CD4-positive, alpha-beta T cell (primary cell): ENCODE measurements at regions not wholly inside any gene's neighbourhood (a gene's known extent, or its start where the extent isn't known, plus 50 kb on each side); places are given as distances from the start of the nearest gene placed in this dataset.

Experiments
- ATAC-seq: fragments of 200-7000 bp; cut with Tn5 transposase; one replicate; pipeline ENCODE4 v1.10.0; 2022; ENCODE audit warnings: mild to moderate bottlenecking; ENCODE audit not compliant: poor library complexity
- CTCF ChIA-PET: fragments of 350-600 bp; sonication (Branson Sonifier 250); formaldehyde crosslinking; loops from one replicate; lab custom pipeline; 2021; ENCODE audit warnings: antibody characterized with exemption, inconsistent platforms; lab: Charles Lee
- POLR2A ChIA-PET: fragments of 350-600 bp; sonication (Branson Sonifier 250); formaldehyde crosslinking; loops from one replicate; lab custom pipeline; 2021; ENCODE audit warnings: antibody characterized with exemption, inconsistent platforms; lab: Charles Lee
- DNase-seq, 14 experiments: peaks; one replicate each; pipeline ENCODE4 v3.0.0-alpha.2; 2013 to 2020; ENCODE audit warnings: mixed read lengths in 2 of 14
- H3K27ac ChIP-seq, 2 donors: one replicate each; pipeline versions ENCODE4 v1.5.1 to v1.7.0; 2013; ENCODE audit warnings: low read length in 2 of 2, low read depth in 1 of 2, mild to moderate bottlenecking in 1 of 2
- H3K27me3 ChIP-seq, 2 experiments: 1 replicate in 1 of 2; 2 replicates in 1 of 2; pipeline versions ENCODE4 v1.6.1 to v1.7.0; 2013; ENCODE audit warnings: low read length in 2 of 2, control low read depth in 1 of 2, mild to moderate bottlenecking in 1 of 2, moderate library complexity in 1 of 2; ENCODE audit not compliant: insufficient read depth in 2 of 2, control insufficient read depth in 1 of 2
- H3K36me3 ChIP-seq: one replicate; pipeline ENCODE4 v1.6.1; 2013; ENCODE audit warnings: low read length, control low read depth; ENCODE audit not compliant: insufficient read depth
- H3K4me1 ChIP-seq: one replicate; pipeline ENCODE4 v1.6.1; 2013; ENCODE audit warnings: low read length, control low read depth; ENCODE audit not compliant: insufficient read depth
- H3K4me3 ChIP-seq: one replicate; pipeline ENCODE4 v1.5.1; 2013; ENCODE audit warnings: mild to moderate bottlenecking, low read length, moderate library complexity
- H3K9me3 ChIP-seq, 2 experiments: 1 replicate in 1 of 2; 2 replicates in 1 of 2; pipeline versions ENCODE4 v1.6.1 to v1.7.0; 2013; ENCODE audit warnings: low read length in 2 of 2, mild to moderate bottlenecking in 2 of 2, control low read depth in 1 of 2, moderate library complexity in 1 of 2; ENCODE audit not compliant: control insufficient read depth in 1 of 2, insufficient read depth in 1 of 2
- H3K27ac Mint-ChIP-seq: one replicate; pipeline ENCODE4 v1.8.0; 2020; ENCODE audit warnings: mixed read lengths
- H3K27me3 Mint-ChIP-seq: one replicate; pipeline ENCODE4 v1.8.0; 2021; ENCODE audit warnings: mixed read lengths
- H3K36me3 Mint-ChIP-seq: one replicate; pipeline ENCODE4 v1.8.0; 2021; ENCODE audit warnings: low read depth, mixed read lengths
- H3K4me1 Mint-ChIP-seq: one replicate; pipeline ENCODE4 v1.8.0; 2021; ENCODE audit warnings: low read depth, mixed read lengths
- H3K4me3 Mint-ChIP-seq: one replicate; pipeline ENCODE4 v1.8.0; 2020; ENCODE audit warnings: mild to moderate bottlenecking, mixed read lengths
- H3K9me3 Mint-ChIP-seq: one replicate; pipeline ENCODE4 v1.8.0; 2020; ENCODE audit warnings: mixed read lengths
- intact Hi-C, 2 experiments: fragments of 100-400 bp; cut with DNase I in 1 of 2; cut with micrococcal nuclease in 1 of 2; formaldehyde crosslinking; loops; one replicate each; pipeline versions ENCODE4 v1.15.1 to v1.9.0; 2023 to 2025; cut with DNase I, micrococcal nuclease
- TF ChIP-seq, protein P1 (sequence below): fragments of 200-600 bp; IDR thresholded peaks from one replicate; pipeline ENCODE4 v1.8.0; 2022; ENCODE audit warnings: antibody characterized with exemption, mild to moderate bottlenecking

DNA sequence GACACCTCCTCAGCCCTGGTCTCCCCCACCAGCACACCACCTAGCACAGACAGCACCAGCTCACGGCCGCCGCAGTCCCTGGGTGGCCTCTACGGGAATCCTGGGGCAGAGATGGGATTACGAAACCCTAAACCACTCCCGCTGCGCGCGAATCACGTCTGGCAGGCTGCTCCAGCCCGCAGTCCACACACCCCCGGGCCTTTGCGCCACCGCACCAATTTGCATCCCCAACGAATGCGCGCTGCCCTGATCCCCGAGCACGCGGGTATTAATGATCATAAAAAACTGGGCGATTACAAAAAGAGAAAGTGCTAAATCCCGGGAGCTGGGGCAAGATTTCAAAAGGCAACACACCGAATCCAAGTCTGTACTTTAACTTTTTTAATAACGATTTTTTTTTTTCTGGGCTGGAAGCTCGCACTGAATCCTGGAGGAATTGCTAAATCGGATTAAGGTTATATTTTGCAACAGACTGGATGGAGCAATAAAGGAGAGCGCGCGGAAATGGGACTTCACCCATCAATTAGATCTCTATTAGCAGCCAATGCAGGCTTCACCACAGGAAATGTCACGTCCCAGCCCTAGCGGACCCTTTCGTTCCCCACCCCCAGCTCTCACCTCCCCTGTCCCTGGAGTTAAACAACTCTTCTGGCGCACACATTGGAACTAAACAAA lies 69.8 kb upstream of the TMEM33 start:
- peaks cover 18% of the 10 kb centered on the region for H3K4me1 Mint-ChIP-seq
- ChIA-PET CTCF (no interaction called here), POLR2A (no interaction called here)
- ATAC-seq (no peak), DNase-seq (no peak)
- Histone ChIP-seq H3K4me3 (no peak overlapping the region), H3K9me3 (peaks cover 4 to 24% of the 10 kb centered on the region in 2 experiments), H3K36me3 (no peaks in the 10 kb centered on the region), H3K4me1 (peaks cover 23% of the 10 kb centered on the region), H3K27ac (no peak overlapping the region), H3K27me3 (peaks cover 40 to 68% of the 10 kb centered on the region in 2 experiments)
- TF ChIP-seq, protein P1, sequence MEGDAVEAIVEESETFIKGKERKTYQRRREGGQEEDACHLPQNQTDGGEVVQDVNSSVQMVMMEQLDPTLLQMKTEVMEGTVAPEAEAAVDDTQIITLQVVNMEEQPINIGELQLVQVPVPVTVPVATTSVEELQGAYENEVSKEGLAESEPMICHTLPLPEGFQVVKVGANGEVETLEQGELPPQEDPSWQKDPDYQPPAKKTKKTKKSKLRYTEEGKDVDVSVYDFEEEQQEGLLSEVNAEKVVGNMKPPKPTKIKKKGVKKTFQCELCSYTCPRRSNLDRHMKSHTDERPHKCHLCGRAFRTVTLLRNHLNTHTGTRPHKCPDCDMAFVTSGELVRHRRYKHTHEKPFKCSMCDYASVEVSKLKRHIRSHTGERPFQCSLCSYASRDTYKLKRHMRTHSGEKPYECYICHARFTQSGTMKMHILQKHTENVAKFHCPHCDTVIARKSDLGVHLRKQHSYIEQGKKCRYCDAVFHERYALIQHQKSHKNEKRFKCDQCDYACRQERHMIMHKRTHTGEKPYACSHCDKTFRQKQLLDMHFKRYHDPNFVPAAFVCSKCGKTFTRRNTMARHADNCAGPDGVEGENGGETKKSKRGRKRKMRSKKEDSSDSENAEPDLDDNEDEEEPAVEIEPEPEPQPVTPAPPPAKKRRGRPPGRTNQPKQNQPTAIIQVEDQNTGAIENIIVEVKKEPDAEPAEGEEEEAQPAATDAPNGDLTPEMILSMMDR = no peak
- peaks cover 2% of the 10 kb centered on the region for H3K9me3 Mint-ChIP-seq
- H3K4me3 Mint-ChIP-seq = no peak overlapping the region
- peaks cover 88% of the 10 kb centered on the region for H3K27me3 Mint-ChIP-seq
- H3K27ac Mint-ChIP-seq = no peak overlapping the region
- intact Hi-C loops = no loop called here
- no peaks in the 10 kb centered on the region for H3K36me3 Mint-ChIP-seq

DNA sequence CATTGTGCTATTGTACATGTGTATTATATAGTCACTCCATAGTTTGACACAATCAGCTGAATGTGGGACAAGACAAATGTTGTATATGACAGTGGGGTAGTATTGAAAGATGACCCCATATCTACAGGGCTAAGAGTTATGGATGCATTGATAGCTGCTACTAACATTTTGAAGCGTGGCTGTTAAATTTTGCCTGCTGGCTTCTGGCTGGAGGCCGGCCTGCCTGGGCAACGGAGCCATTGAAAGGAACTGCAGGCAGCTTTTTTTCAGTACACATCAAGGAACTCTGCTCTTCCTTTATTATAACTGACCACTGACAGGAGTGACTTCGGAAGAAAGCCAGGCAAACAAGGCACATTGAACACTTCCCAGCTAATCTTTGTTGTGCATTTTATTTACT lies 76.1 kb upstream of the TMEM33 start:
- TF ChIP-seq, protein P1 = no peak
- H3K36me3 ChIP-seq = no peaks in the 10 kb centered on the region
- no peak overlapping the region for H3K4me3 Mint-ChIP-seq
- peaks cover 9 to 44% of the 10 kb centered on the region in 2 experiments for H3K27me3 ChIP-seq
- H3K4me3 ChIP-seq = no peak overlapping the region
- intact Hi-C loops = no loop called here
- ChIA-PET POLR2A (no interaction called here), CTCF (interaction anchor here (0.6 kb wide), 1 partner anchor 1916 kb away, joined by 3 read pairs; no protein-coding TSS in a partner anchor)
- peaks cover 0 to 5% of the 10 kb centered on the region in 2 experiments for H3K9me3 ChIP-seq
- no peaks in the 10 kb centered on the region for H3K4me1 Mint-ChIP-seq
- H3K27me3 Mint-ChIP-seq = peaks cover 73% of the 10 kb centered on the region
- no peaks in the 10 kb centered on the region for H3K9me3 Mint-ChIP-seq
- H3K4me1 ChIP-seq = peaks cover 3% of the 10 kb centered on the region
- DNase-seq (no peak), ATAC-seq (no peak)
- H3K27ac ChIP-seq = no peak overlapping the region
- H3K27ac Mint-ChIP-seq = no peak overlapping the region
- no peaks in the 10 kb centered on the region for H3K36me3 Mint-ChIP-seq

DNA sequence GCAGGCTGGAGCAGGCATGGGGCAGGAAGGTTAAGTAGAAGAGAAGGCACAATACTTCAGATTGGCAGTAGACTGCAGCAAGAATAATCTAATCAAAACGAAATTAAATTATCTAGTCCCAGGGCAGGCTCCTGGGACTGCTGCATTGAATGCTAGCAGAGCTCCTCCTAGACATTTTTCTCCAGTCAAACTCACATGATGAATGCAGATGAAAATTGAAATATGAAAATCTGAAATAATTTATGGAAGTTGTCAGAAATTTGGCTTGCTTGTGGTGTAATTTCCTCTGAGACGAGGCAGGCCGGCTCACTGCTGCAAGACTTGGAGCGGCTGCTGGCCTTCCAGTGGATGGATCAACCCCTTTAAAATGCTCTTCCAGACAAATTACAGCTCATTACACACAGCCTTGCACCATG lies 78.0 kb upstream of the TMEM33 start:
- no peak for ATAC-seq
- no peaks in the 10 kb centered on the region for H3K9me3 ChIP-seq
- ChIA-PET CTCF (no interaction called here), POLR2A (no interaction called here)
- H3K4me3 ChIP-seq = no peak overlapping the region
- H3K27me3 ChIP-seq = peaks cover 9 to 31% of the 10 kb centered on the region in 2 experiments
- no peak for DNase-seq
- H3K4me1 Mint-ChIP-seq = no peaks in the 10 kb centered on the region
- no peak overlapping the region for H3K27ac Mint-ChIP-seq
- TF ChIP-seq, protein P1 = no peak
- intact Hi-C loops = no loop called here
- no peak overlapping the region for H3K4me3 Mint-ChIP-seq
- H3K36me3 Mint-ChIP-seq = no peaks in the 10 kb centered on the region
- H3K27me3 Mint-ChIP-seq = peaks cover 64% of the 10 kb centered on the region
- no peaks in the 10 kb centered on the region for H3K9me3 Mint-ChIP-seq
- no peak overlapping the region for H3K27ac ChIP-seq
- no peaks in the 10 kb centered on the region for H3K4me1 ChIP-seq
- H3K36me3 ChIP-seq = no peaks in the 10 kb centered on the region
